HG03159 (cell line): ENCODE measurements at regions not wholly inside any gene's neighbourhood (a gene's known extent, or its start where the extent isn't known, plus 50 kb on each side); places are given as distances from the start of the nearest gene placed in this dataset.
"Not testable (repeated sequence)": the region's sequence is repeated elsewhere in the genome, so short reads cannot be mapped to it uniquely, and the experiment has no call there.

ENCODE experiments used
- ATAC-seq: cut with Tn5 transposase; IDR thresholded peaks from one replicate; pipeline ENCODE4 v1.9.1; 2021; ENCODE audit warnings: mild to moderate bottlenecking, moderate library complexity; ENCODE audit not compliant: unreplicated experiment

- no peak for ATAC-seq
Measured at GRCh38 chr6:126664271-126664670, 324.4 kb downstream of the CENPW start.

DNA sequence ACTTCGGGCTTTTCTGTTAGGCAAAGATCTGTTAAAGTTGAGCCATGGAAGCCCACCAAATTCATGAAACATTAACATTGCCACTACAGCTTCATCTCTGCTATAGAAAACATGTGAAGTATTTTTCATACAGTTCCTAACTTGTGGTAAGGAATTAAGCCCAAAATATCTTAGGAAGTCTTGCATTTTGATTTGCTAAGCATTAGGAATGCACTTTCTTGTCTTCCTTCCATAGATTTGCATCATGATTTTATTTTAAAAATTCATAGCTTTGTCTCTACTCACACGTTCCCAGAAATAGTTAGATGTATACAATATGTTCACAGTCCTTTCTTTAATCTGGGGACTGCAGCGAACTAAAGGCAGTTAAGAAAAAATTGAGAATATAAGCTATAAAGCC, 325.6 kb downstream of the CENPW start:
- ATAC-seq, result no peak

DNA sequence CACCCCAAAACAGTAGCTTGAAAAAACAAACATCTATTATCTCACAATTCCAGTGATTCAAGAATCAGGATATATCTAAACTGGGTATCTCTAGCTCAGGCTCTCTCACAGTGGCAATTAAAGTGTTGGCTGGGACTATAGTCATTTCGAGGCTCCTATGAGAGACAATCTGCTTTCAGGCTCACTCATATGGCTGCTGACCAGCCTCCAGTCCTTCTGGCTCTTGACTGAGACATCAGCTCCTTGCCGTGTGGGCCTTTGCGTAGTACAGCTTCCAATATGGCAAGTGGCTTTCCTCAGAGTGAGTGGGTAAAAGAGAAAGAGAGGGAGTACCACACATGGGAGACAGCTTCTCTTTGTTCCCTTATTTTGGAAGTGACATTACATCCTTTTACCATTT, 327.2 kb downstream of the CENPW start:
- ATAC-seq, result no peak

GRCh38 chr6:126667728-126668127, 327.8 kb downstream of the CENPW start:
- ATAC-seq, result no peak

- ATAC-seq, result peak; percentile 92
Measured at GRCh38 chr6:126672649-126673048, 332.7 kb downstream of the CENPW start.

DNA sequence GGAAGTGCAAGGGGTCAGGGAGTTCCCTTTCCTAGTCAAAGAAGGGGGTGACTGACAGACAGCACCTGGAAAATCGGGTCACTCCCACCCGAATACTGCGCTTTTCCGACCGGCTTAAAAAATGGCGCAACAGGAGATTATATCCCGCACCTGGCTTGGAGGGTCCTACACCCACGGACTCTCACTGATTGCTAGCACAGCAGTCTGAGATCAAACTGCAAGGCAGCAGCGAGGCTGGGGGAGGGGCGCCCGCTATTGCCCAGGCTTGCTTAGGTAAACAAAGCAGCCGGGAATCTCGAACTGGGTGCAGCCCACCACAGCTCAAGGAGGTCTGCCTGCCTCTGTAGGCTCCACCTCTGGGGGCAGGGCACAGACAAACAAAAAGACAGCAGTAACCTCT, 333.8 kb downstream of the CENPW start:
- not testable (repeated sequence) for ATAC-seq

DNA sequence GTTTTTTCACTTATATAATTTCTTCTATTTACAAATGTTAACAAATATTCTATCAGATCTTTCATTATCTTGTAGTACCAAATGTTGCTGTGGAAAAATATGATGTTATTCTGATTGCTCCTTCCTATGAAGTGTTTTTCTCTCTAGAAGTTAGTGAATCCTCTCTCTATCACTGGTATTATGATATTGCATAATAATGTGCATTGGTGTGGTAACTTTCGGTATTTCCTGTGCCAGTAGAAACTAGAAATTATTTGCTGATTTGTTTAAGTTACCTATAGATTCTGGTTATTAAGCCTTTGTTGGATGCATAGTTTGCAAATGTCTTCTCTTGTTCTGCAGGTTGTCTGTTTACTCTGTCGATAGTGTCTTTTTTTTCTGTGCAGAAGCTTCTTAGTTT, 342.5 kb downstream of the CENPW start:
- ATAC-seq, result no peak

DNA sequence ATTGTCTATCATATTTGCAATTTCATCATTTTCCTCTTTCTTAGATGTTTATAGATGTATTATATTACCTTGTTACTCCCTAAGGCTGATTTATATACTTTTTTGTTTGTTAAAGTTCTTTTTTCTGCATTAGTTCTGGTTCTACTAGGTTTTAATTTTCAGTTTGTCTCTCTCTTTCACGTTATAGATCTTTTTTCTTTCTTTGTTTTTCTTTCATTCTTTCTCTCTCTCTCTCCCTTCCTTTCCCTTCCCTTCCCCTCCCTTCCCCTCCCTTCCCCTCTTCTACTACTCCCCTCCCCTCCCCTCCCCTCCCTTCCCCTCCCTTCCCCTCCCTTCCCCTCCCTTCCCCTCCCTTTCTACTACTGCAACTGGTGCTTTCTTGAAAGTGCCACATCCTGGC, 345.3 kb downstream of the CENPW start:
- ATAC-seq, result no peak

DNA sequence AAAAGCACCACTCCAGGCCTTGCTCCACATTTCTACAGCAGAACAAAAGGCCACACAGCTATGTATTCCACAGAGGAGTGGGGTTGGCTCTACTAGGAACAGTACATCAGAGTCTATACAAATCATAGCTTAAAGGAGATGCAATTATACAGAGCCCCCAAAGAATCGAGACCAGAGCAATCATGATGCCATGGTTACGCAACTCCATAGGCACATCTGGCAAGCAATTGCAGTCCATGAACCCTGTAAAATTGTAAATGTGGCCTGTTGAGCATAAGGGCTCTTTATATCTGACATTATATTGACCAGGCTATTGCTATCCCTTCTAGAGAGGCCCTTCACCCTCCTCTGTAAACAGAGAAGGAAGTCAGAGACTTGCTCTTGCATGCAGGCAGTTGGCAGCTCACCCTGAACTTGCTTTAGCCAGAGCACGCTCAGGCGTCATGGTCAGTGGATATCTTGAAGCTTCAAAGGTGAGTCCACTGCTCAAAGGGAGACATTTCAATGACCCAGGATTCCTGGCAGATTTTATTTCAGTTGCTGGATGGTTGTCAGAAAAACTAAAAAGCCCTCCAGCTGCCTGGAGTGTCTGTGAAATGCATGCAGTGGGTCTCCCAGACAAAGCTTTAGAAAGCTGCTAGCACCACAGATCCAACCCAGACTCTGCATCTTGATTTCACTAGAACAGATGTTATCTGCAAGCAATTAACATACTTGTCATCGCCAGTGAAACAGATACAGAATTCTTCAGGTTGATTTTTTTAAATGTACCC, 357.2 kb downstream of the CENPW start:
- ATAC-seq, result no peak

DNA sequence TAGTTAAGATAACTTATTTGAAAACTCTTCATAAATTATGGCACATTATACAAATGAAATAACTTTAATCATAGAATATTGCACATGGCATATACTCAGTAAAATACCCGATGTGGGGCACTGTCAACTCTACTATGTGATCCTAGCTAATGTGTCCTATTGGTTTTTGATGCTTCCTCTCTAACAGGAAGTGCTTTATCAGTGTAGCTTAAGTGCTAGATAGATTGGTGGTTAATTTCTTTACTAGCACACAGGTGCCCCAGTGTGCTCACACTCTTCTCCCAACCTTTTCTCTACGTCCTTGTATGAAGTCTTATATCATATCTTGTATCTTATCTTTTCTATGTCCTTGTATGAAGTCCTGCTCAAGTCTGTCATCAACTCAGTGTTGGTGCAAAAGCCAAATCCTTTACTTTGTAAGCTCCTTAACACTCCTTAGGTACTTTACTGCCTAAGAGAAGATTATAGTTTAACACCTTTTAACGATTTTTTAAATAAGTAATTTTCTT, 358.9 kb downstream of the CENPW start:
- no peak for ATAC-seq

DNA sequence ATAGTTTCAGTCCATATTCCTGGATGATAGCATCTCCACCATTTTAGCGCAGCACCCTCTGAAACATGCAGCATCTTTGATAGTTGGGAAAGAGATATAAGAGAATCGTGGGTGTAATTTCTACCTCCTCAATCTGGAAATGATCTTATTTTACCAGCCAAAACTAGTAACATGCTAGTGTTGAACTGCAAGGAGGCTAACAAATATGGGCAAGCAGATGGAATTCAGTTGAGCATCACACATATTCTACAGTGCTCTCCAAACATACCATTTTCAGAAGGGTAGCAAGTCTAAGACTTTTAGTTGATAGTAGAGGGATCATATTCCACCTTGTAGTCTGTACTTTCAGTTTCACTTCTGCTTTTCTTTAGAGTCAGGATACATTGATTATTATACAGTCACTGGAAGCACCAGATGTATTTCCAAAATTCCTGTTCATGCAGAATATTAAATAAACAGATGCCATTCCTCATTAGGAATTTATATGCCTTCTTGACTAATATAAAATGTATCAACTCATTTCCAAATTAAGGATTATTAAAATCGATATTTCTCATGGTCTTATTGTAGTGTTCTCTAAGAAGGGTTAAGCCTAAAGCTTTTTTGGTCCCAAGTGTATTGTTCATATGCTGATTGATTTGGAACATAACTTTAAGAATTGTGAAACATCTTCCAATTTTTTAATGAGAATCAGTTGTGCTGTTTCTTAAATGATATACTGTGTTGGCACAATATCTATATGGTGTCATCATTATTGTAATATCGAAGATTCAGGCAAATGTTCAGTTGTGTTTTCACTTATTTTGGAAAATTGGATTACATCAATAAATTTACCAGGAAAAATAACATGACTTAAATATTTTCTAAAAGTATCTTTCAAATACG, 362.0 kb downstream of the CENPW start:
- peak; percentile 60 for ATAC-seq

DNA sequence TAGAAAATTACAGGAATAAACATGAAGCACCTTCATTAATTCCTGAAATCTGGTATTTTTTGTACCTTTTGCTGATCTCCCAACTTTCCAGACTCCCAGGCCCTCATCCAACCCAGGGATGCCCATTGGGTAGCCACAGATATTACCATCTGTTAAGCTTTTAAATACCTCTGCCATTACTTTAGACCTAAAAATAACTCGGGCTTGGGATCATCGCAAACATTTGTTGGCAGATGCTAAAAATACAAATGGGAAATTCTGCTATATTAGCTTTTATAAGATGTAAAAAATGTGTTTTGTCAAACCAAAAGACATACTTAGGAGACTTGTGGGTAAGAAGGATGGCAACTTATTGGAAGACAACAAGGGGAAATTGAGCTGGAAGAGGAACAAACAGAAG, 376.1 kb downstream of the CENPW start:
- no peak for ATAC-seq

DNA sequence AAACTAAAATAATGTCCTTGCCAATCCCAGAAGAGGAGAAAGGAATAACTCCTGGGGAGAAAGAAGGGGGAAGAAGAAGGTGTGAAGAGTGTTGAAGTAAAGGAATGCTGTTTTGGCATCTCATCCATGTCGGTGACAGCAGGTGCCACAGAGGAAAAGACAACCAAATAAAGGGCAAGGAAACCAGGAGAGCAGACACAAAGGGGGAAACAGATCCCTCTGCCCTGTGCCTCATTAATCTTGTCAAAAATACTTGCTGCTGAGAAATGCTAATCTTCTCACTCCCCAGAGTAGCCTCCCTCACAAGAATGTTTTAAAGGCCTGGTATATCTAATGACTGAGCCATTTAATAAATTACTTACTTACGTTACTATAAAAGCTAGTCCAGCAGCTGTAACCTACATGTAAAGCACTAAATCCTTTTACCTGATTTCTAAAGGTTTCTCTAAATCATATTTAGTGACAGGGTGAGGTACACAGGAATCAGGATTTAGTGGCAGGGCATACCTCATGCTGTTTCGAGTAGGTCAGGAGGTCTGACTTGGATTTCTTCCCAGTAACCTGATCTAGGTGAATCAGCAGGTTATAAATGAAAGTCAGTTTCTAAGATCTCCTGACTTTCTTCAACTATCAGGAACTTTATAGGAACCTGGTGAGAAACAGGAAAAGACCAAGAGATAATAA, 377.1 kb downstream of the CENPW start:
- ATAC-seq, result no peak

DNA sequence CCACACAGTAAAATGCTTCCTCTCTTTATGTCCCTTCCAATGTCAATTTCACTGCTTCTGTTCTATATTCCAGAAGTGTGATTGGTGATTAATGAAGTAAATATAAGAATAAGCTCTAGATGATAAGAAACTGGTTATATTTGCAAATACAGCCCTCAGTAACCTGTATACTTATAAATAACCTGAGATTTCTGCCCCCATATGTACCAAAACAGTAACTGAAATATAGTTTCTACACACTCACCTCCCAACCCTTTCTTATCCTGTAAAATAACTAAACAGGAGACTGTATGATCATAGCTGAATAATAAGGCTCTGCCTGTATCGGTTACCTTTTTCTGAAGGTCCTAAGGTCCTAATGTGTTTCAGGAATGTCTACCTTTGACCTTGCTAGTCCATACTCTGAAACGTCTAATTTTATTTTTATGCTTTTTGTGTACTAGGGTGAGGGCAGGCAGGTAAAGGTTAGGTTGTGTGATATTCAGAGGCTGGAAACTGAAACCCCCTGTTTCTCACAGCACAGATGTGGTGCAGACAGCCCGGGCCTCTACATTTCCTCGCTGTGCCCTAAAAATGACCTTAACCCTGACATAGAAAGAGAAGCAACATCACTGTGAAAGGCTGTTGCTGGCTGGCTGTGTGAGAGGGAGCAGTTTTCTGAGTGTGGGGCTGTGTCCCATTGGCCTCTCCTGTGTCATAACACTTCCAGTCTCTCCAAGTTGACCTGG, 378.8 kb downstream of the CENPW start:
- peak; percentile 85 for ATAC-seq

DNA sequence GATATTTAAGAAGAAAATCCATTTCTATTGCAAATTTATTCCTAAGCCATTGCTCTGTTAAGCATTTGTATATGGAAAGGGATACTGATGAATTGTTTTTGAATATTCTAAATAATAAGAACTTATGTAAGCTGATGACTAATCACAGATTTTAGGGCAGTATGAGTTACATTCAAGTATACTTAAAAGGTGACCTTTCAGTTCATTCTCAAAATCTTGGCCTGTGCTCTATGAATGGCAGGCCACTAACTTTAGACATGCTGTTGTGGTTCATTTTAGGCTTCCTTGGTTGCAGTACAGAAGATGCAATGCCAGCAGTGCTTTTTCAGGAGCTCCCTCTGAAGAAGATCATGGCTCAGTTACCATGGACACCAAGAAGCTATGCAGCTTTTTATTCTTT, 380.4 kb downstream of the CENPW start:
- no peak for ATAC-seq

- ATAC-seq, result no peak
Measured at GRCh38 chr6:126721581-126722160, 381.8 kb downstream of the CENPW start.

DNA sequence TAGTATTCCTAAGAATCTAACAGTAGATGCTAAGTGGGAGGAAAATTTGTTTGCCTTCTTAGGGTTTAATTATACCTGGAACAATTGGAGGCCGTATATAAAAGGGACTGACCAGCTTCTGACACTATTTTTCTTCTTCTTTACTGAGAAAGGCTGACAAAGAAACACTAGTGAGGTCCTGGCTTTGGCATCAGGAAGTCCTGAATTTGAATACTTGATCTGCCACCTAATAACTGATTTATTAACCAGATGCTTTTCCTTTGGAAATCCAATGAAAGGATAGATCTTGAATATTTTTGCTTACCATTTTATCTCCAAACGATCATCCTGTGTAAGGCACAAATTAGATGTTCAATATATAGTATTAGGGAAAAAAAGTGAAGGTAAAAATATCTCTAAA, 382.5 kb downstream of the CENPW start:
- ATAC-seq, result no peak

DNA sequence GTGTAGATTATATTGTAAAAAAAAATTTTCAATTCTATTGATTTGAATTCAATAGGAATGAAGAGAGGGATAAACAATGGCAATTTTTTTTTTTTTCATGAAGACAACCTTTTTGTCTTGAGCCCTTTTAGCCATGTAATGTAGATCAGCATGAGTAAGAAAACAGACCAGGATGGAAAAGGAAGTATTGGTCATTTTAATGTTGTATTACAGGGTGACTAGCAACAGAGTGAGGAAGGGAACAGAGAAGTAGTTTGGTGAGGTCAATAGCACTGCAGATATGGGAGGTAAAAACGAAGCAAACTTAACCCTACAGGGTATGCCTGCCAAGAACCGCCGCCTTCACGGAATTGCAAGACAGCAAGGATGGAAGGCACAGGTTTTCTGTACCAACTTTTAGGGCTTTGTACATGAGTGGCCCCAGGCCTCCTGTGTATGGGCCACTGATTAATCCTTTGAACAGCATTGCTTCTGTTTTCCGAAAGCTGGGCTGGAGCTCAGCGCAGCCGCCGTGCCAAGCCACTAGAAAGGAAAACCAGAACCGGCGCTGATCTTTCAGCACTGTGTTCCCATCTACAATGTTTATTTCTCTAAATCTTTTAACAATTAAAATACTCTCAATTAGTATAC, 383.7 kb downstream of the CENPW start:
- ATAC-seq, result no peak

- ATAC-seq, result no peak
Measured at GRCh38 chr6:126724821-126725220, 384.9 kb downstream of the CENPW start.

- ATAC-seq, result not testable (repeated sequence)
Measured at GRCh38 chr6:126726454-126726853, 386.5 kb downstream of the CENPW start.
